ENCODE measurements at regions not wholly inside any gene's neighbourhood (a gene's known extent, or its start where the extent isn't known, plus 50 kb on each side); places are given as distances from the start of the nearest gene placed in this dataset.

- TF ChIP-seq ZNF565 (CRISPR knock-in tag; conservative IDR thresholded peaks at IDR 0.05; ENCODE audit: low read depth) (no peak), GLIS3 (CRISPR knock-in tag; IDR thresholded peaks at IDR 0.05) (no peak), ISL1 (CRISPR knock-in tag; IDR thresholded peaks at IDR 0.05) (no peak), ARNTL (CRISPR knock-in tag; IDR thresholded peaks at IDR 0.05; ENCODE audit: borderline replicate concordance, low read depth) (no peak), TOX (CRISPR knock-in tag; IDR thresholded peaks at IDR 0.05; ENCODE audit: borderline replicate concordance) (no peak), POU6F1 (CRISPR knock-in tag; IDR thresholded peaks at IDR 0.05; ENCODE audit: borderline replicate concordance, low read depth) (no peak), ZC3H10 (CRISPR knock-in tag; IDR thresholded peaks at IDR 0.05) (no peak), OSR1 (CRISPR knock-in tag; IDR thresholded peaks at IDR 0.05) (no peak), SNAI2 (CRISPR knock-in tag; IDR thresholded peaks at IDR 0.05) (no peak), ZNF70 (CRISPR knock-in tag; IDR thresholded peaks at IDR 0.05) (no peak), CSDC2 (CRISPR knock-in tag; IDR thresholded peaks at IDR 0.05) (no peak), PATZ1 (CRISPR knock-in tag; IDR thresholded peaks at IDR 0.05; ENCODE audit: borderline replicate concordance) (no peak), TCF4 (CRISPR knock-in tag; IDR thresholded peaks at IDR 0.05; ENCODE audit: borderline replicate concordance) (no peak), BACH2 (CRISPR knock-in tag; IDR thresholded peaks at IDR 0.05; ENCODE audit: borderline replicate concordance) (no peak), ZFP30 (CRISPR knock-in tag; IDR thresholded peaks at IDR 0.05) (no peak), RARB (CRISPR knock-in tag; IDR thresholded peaks at IDR 0.05) (no peak), ZNF8 (CRISPR knock-in tag; IDR thresholded peaks at IDR 0.05) (no peak), PPARA (CRISPR knock-in tag; IDR thresholded peaks at IDR 0.05; ENCODE audit: borderline replicate concordance) (no peak)
- ATAC-seq: no peak
These were observed 213.6 kb upstream of the DPP6 start for GRCh38 chr7:153838591-153838990.

GRCh38 chr7:153840861-153841260 is 211.3 kb upstream of the DPP6 start:
- TF ChIP-seq TCF4 (CRISPR knock-in tag; IDR thresholded peaks at IDR 0.05; ENCODE audit: borderline replicate concordance) (no peak), ZNF565 (CRISPR knock-in tag; conservative IDR thresholded peaks at IDR 0.05; ENCODE audit: low read depth) (no peak), PPARA (CRISPR knock-in tag; IDR thresholded peaks at IDR 0.05; ENCODE audit: borderline replicate concordance) (no peak), ESRRG (CRISPR knock-in tag; IDR thresholded peaks at IDR 0.05) (no peak), ARNTL (CRISPR knock-in tag; IDR thresholded peaks at IDR 0.05; ENCODE audit: borderline replicate concordance, low read depth) (no peak), GLIS3 (CRISPR knock-in tag; IDR thresholded peaks at IDR 0.05) (no peak), CSDC2 (CRISPR knock-in tag; IDR thresholded peaks at IDR 0.05) (no peak), CREB5 (CRISPR knock-in tag; IDR thresholded peaks at IDR 0.05; ENCODE audit: low read depth) (no peak), ZFP3 (CRISPR knock-in tag; IDR thresholded peaks at IDR 0.05) (no peak), CSRNP3 (CRISPR knock-in tag; IDR thresholded peaks at IDR 0.05) (no peak), TSHZ2 (CRISPR knock-in tag; IDR thresholded peaks at IDR 0.05) (no peak), OSR1 (CRISPR knock-in tag; IDR thresholded peaks at IDR 0.05) (no peak), POU6F1 (CRISPR knock-in tag; IDR thresholded peaks at IDR 0.05; ENCODE audit: borderline replicate concordance, low read depth) (no peak), ZC3H10 (CRISPR knock-in tag; IDR thresholded peaks at IDR 0.05) (no peak), ZNF70 (CRISPR knock-in tag; IDR thresholded peaks at IDR 0.05) (no peak)
- no peak for ATAC-seq

All from SK-N-SH treated with all-trans-retinoic acid at 6 μM for 48 hours (cell line).